ENCODE measurements at regions not wholly inside any gene's neighbourhood (a gene's known extent, or its start where the extent isn't known, plus 50 kb on each side); places are given as distances from the start of the nearest gene placed in this dataset.

- DNase-seq, result no peak
Observed at GRCh38 chr2:12127638-12128037, 381.2 kb downstream of the LPIN1 start.

GRCh38 chr2:12131975-12132374 is 385.5 kb downstream of the LPIN1 start:
- no peak for DNase-seq

- no peak for DNase-seq
Observed at GRCh38 chr2:12141618-12142258, 395.3 kb downstream of the LPIN1 start.

GRCh38 chr2:12151716-12152115 is 405.3 kb downstream of the LPIN1 start:
- no peak for DNase-seq

GRCh38 chr2:12152888-12153287 is 406.5 kb downstream of the LPIN1 start:
- no peak for DNase-seq

- DNase-seq, result no peak
Observed at GRCh38 chr2:12155303-12156051, 409.0 kb downstream of the LPIN1 start.

GRCh38 chr2:12156349-12156748 is 409.9 kb downstream of the LPIN1 start:
- no peak for DNase-seq

- no peak for DNase-seq
Observed at GRCh38 chr2:12161085-12161484, 414.7 kb downstream of the LPIN1 start.

GRCh38 chr2:12162269-12163247 is 416.1 kb downstream of the LPIN1 start:
- DNase-seq, result no peak

- DNase-seq, result no peak
Observed at GRCh38 chr2:12163866-12164265, 417.4 kb downstream of the LPIN1 start.

GRCh38 chr2:12164689-12165088 is 418.3 kb downstream of the LPIN1 start:
- DNase-seq, result no peak

- DNase-seq, result no peak
Observed at GRCh38 chr2:12167525-12168317, 421.3 kb downstream of the LPIN1 start.

- no peak for DNase-seq
Observed at GRCh38 chr2:12168354-12168753, 421.9 kb downstream of the LPIN1 start.

- DNase-seq, result no peak
Observed at GRCh38 chr2:12168791-12169388, 422.5 kb downstream of the LPIN1 start.

- DNase-seq, result no peak
Observed at GRCh38 chr2:12169721-12170120, 423.3 kb downstream of the LPIN1 start.

- no peak for DNase-seq
Observed at GRCh38 chr2:12170121-12170520, 423.7 kb downstream of the LPIN1 start.

- DNase-seq, result no peak
Observed at GRCh38 chr2:12173271-12173942, 427.0 kb downstream of the LPIN1 start.

GRCh38 chr2:12173943-12174340 is 427.5 kb downstream of the LPIN1 start:
- no peak for DNase-seq

- DNase-seq, result no peak
Observed at GRCh38 chr2:12175323-12175722, 428.9 kb downstream of the LPIN1 start.

- no peak for DNase-seq
Observed at GRCh38 chr2:12176623-12177454, 430.4 kb downstream of the LPIN1 start.

Measured in NCI-H2029 (cell line).